ENCODE measurements at regions not wholly inside any gene's neighbourhood (a gene's known extent, or its start where the extent isn't known, plus 50 kb on each side); places are given as distances from the start of the nearest gene placed in this dataset.

DNA sequence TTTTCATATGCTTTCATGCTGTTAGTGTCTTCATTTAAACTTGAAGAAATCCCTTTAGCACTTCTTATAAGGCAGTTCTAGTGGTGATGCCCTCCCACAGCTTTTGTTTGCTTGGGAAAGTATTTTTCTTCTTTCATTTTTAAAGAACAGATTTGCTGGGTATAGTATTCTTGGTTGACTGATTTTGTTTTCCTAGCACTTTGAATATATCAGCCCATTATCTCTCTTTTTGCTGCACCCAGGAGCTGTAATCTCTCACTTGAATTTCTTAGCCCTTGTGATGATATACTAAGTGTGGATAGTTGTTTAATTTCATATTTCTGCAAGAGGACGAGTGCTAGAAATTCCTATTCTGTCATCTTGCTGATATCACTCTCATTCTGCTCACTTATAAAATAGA lies 283.7 kb downstream of the GPAT3 start:
- TF ChIP-seq CTCF (IDR thresholded peaks at IDR 0.05; ENCODE audit: low read depth, low read length) (no peak), POLR2A (IDR thresholded peaks at IDR 0.05; ENCODE audit: extremely low read depth, insufficient read length) (no peak), MAX (IDR thresholded peaks at IDR 0.05; ENCODE audit: low read depth, low read length) (no peak), MYC (IDR thresholded peaks at IDR 0.05; ENCODE audit: low read depth, low read length) (no peak)
